ENCODE measurements at regions not wholly inside any gene's neighbourhood (a gene's known extent, or its start where the extent isn't known, plus 50 kb on each side); places are given as distances from the start of the nearest gene placed in this dataset.

DNA sequence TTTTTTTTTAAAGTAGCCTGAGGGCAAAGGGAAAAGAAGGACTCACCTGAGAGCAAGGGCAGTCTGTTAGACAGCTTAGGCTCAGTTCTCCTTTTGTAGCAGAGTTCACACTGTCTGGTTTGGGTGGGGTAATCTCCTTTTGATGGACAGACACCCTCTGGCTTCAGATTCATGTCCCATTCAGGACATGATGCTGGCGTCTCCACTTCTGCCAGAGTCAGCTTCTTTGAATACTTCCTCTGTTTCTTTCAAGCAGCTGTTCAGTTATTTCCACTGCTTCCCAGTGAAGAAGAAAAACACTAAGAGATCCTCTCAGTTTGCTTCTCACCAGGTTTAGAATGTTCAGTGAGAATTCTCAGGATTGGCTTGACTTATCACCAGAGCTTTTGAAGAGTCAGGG, 79.0 kb upstream of the HSD17B12 start:
- ATAC-seq (ENCODE audit: low read depth): no peak
- intact Hi-C loops (cut with micrococcal nuclease): no loop called here
- Histone ChIP-seq H3K79me1 (ENCODE audit: low read depth in 1 of 2, low read length in 2 of 2) (no peaks in the 10 kb centered on the region), H2AK5ac (ENCODE audit: low read depth, low read length) (no peak overlapping the region), H3K27ac (ENCODE audit: insufficient read depth, low read length) (no peak overlapping the region), H3K56ac (ENCODE audit: extremely low read depth, insufficient read depth, low read length) (no peak overlapping the region), H2BK20ac (ENCODE audit: low read depth, low read length) (no peak overlapping the region), H4K5ac (ENCODE audit: low read depth, low read length) (no peak overlapping the region), H2AK9ac (replicated peaks; ENCODE audit: low read depth, low read length, poor library complexity) (no peak overlapping the region), H3K4me1 (ENCODE audit: control insufficient read depth, insufficient read depth, low read length) (no peaks in the 10 kb centered on the region), H2BK5ac (ENCODE audit: low read depth, low read length, poor library complexity, severe bottlenecking) (no peak overlapping the region), H3K4me2 (ENCODE audit: low read depth, low read length) (no peak overlapping the region), H3K27me3 (ENCODE audit: control insufficient read depth, insufficient read depth, low read length) (peaks cover 2% of the 10 kb centered on the region; the same call in 1 of the 2 replicates), H4K91ac (ENCODE audit: insufficient read depth, low read depth, low read length) (no peak overlapping the region), H4K8ac (ENCODE audit: low read depth in 2 of 2, low read length in 2 of 2) (no peak overlapping the region), H3K36me3 (ENCODE audit: control insufficient read depth, insufficient read depth, low read length) (no peaks in the 10 kb centered on the region), H4K20me1 (ENCODE audit: insufficient read depth, low read length) (no peaks in the 10 kb centered on the region), H3K9ac (ENCODE audit: low read depth, low read length) (no peak overlapping the region), H3K4ac (ENCODE audit: low read depth, low read length) (no peak overlapping the region), H2AFZ (replicated peaks; ENCODE audit: low read length, poor library complexity) (no peak overlapping the region), H3K14ac (replicated peaks; ENCODE audit: low read depth, low read length) (no peak overlapping the region), H2BK120ac (ENCODE audit: low read depth, low read length) (no peak overlapping the region), H3K18ac (ENCODE audit: low read depth, low read length) (no peak overlapping the region), H3K9me3 (ENCODE audit: control insufficient read depth, insufficient read depth, low read length) (no peaks in the 10 kb centered on the region), H2BK15ac (ENCODE audit: low read depth, low read length) (no peak overlapping the region), H3K23ac (ENCODE audit: low read depth, low read length) (no peak overlapping the region), H3K4me3 (ENCODE audit: insufficient read depth, low read depth, low read length) (no peak overlapping the region), H3K9me1 (ENCODE audit: insufficient read depth, low read length) (no peaks in the 10 kb centered on the region)
- no TSS peak for BruUV-seq (replicated peaks)
- dilution Hi-C loops (cut with HindIII; ENCODE audit: low sequenced_read_pairs, unreplicated experiment): no loop called here
- no peak for DNase-seq
- no CpG with 5 or more reads among the region's 1 CpG for WGBS, 2 experiments (ENCODE audit: extremely low coverage in 2 of 2, insufficient read length in 1 of 2)
- no peak for TF ChIP-seq POLR2A (IDR thresholded peaks at IDR 0.05; ENCODE audit: low read depth, low read length)
- no peak for TF ChIP-seq RFX5 (IDR thresholded peaks at IDR 0.05; ENCODE audit: low read depth, low read length)
- no peak for TF ChIP-seq CHD1 (IDR thresholded peaks at IDR 0.05; ENCODE audit: low read depth, low read length)
- no peak for TF ChIP-seq BHLHE40 (IDR thresholded peaks at IDR 0.05; ENCODE audit: low read depth, low read length)
- no peak for TF ChIP-seq FOS (IDR thresholded peaks at IDR 0.05; ENCODE audit: low read depth, low read length)
- no peak for TF ChIP-seq RCOR1 (IDR thresholded peaks at IDR 0.05; ENCODE audit: insufficient replicate concordance, low read length)
- TF ChIP-seq RAD21 (IDR thresholded peaks at IDR 0.05; ENCODE audit: low read length): no peak
- TF ChIP-seq, protein P1, sequence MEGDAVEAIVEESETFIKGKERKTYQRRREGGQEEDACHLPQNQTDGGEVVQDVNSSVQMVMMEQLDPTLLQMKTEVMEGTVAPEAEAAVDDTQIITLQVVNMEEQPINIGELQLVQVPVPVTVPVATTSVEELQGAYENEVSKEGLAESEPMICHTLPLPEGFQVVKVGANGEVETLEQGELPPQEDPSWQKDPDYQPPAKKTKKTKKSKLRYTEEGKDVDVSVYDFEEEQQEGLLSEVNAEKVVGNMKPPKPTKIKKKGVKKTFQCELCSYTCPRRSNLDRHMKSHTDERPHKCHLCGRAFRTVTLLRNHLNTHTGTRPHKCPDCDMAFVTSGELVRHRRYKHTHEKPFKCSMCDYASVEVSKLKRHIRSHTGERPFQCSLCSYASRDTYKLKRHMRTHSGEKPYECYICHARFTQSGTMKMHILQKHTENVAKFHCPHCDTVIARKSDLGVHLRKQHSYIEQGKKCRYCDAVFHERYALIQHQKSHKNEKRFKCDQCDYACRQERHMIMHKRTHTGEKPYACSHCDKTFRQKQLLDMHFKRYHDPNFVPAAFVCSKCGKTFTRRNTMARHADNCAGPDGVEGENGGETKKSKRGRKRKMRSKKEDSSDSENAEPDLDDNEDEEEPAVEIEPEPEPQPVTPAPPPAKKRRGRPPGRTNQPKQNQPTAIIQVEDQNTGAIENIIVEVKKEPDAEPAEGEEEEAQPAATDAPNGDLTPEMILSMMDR (conservative IDR thresholded peaks at IDR 0.05; ENCODE audit: low read depth, low read length): no peak
- POLR2A ChIA-PET (ENCODE audit: unreplicated experiment): interaction anchor here (0.5 kb wide), 1 partner anchor 15 kb away, joined by 5 read pairs; no protein-coding TSS in a partner anchor
- CTCF ChIA-PET: no interaction called here
- in situ Hi-C loops (cut with MboI; ENCODE audit: low sequenced_read_pairs): no loop called here

Measured in IMR-90 (cell line).